Activated T-helper 17 cell treated with anti-CD3 and anti-CD28 coated beads, Interleukin-2, amount 50 U/mL, for 72 hours (primary cell): ENCODE measurements at regions not wholly inside any gene's neighbourhood (a gene's known extent, or its start where the extent isn't known, plus 50 kb on each side); places are given as distances from the start of the nearest gene placed in this dataset.

Experiments
- ATAC-seq: fragments of 150-1000 bp; cut with Tn5 transposase; replicated peaks from 2 replicates; pipeline ENCODE4 v1.10.0; 2021; ENCODE audit warnings: mild to moderate bottlenecking, moderate library complexity
- H3K27ac Mint-ChIP-seq: one replicate; pipeline ENCODE4 v1.8.0; 2022; ENCODE audit warnings: mixed read lengths
- H3K27me3 Mint-ChIP-seq: one replicate; pipeline ENCODE4 v1.8.0; 2022; ENCODE audit warnings: mixed read lengths
- H3K36me3 Mint-ChIP-seq: one replicate; pipeline ENCODE4 v1.8.0; 2022; ENCODE audit warnings: low read depth, mild to moderate bottlenecking, mixed read lengths
- H3K4me1 Mint-ChIP-seq: one replicate; pipeline ENCODE4 v1.8.0; 2022; ENCODE audit warnings: mixed read lengths
- H3K4me3 Mint-ChIP-seq: one replicate; pipeline ENCODE4 v1.8.0; 2022; ENCODE audit warnings: mild to moderate bottlenecking, mixed read lengths
- H3K9me3 Mint-ChIP-seq: one replicate; pipeline ENCODE4 v1.8.0; 2022; ENCODE audit warnings: mixed read lengths

DNA sequence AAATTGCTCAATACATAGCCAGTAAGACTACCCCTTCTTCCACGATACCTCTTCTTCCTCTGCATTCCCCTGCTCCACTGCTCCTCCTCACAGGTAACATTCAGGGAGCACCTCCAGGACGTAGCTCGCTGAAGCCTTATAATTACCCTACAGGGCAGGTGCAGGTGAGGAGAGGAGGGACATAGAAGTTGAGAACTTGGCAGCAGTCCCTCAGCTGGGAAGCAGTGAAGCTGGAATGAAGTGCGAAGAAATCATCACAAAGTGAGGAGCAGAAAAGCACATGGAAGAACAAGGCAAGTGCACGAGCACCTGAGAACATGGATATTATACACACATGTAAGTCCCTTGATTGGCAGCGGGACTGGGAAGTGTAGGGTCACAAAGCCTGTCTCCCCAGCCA is 118.2 kb downstream of the HSD17B3 start:
- Mint-ChIP-seq H3K36me3 (no peaks in the 10 kb centered on the region), H3K4me1 (no peaks in the 10 kb centered on the region), H3K9me3 (no peaks in the 10 kb centered on the region), H3K4me3 (no peak overlapping the region), H3K27me3 (peaks cover 33% of the 10 kb centered on the region), H3K27ac (no peak overlapping the region)
- no peak for ATAC-seq

DNA sequence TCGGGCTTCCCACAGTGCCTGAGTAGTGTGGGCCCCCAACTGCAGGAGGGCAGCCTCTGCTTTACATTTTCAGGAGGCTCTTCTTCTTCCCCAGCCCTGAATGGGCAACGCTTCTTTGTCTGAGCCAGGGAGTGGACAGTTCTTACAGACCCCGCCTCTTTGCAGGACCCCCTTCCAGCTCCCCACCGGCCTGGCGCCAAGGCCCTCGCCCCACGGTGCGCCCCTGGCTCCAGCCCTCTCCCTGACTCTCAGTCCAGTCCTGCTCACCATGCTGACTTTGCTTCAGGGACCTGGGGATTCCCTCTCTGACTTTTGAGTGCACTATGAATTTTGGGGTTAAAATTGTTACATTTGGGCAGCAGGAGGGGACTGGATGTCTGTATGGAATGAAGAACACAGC is 123.8 kb downstream of the HSD17B3 start:
- no peaks in the 10 kb centered on the region for H3K36me3 Mint-ChIP-seq
- H3K4me3 Mint-ChIP-seq, result no peak overlapping the region
- no peak for ATAC-seq
- H3K9me3 Mint-ChIP-seq, result no peaks in the 10 kb centered on the region
- H3K27me3 Mint-ChIP-seq, result peaks cover 34% of the 10 kb centered on the region
- H3K4me1 Mint-ChIP-seq, result no peaks in the 10 kb centered on the region
- H3K27ac Mint-ChIP-seq, result no peak overlapping the region

DNA sequence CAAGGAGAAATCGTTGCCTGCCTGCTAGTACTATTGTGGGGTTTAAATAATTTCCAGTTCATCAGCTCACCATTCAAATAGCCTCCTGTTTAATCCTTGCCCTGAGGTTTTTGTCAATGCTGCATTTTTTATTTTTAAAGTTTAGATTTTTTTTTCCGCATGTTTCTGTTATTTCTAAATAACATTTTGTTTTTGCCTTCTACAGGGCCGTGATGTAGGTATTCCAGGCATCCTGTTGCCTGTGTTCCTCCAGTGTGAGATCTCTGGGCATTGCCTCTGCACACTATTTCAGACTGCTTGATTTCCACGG is 124.3 kb downstream of the HSD17B3 start:
- H3K27me3 Mint-ChIP-seq, result peaks cover 30% of the 10 kb centered on the region
- ATAC-seq, result no peak
- H3K4me3 Mint-ChIP-seq, result no peak overlapping the region
- no peaks in the 10 kb centered on the region for H3K4me1 Mint-ChIP-seq
- H3K27ac Mint-ChIP-seq, result no peak overlapping the region
- H3K36me3 Mint-ChIP-seq, result no peaks in the 10 kb centered on the region
- H3K9me3 Mint-ChIP-seq, result no peaks in the 10 kb centered on the region

DNA sequence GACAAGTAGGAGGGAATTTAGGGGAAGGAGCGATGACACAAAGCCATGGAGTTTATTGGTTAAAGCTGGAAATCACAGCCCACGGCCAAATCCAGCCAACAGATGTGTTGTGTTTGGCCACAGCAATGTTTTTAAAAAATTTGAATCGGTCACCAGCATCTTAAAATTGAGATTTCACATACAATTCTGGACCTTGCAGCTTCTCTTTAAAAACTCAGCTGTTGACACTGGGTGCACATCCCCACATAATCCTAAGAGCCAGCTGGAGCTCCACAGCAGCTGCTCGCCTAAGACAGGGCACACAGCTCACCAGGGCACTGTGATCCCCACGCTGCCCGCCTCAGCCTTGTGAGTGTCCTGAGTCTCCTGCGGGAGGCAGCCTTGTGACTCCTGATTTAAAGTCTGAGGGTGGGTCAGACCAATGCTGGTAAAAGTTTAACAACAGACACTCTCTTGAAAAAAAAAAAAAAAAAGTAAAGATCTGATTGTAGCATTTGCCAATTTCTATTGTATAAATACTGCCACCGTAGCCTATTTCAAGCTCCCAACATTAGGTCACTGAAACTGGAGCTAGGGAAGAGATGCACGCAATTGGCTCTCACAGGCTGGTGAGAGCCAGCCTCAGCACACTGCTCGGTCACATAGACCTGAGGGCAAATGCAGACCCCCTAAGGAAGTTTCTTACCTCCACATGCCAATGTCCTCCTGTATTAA is 124.8 kb downstream of the HSD17B3 start:
- H3K27ac Mint-ChIP-seq, result no peak overlapping the region
- no peaks in the 10 kb centered on the region for H3K9me3 Mint-ChIP-seq
- peaks cover 26% of the 10 kb centered on the region for H3K27me3 Mint-ChIP-seq
- H3K4me3 Mint-ChIP-seq, result no peak overlapping the region
- no peaks in the 10 kb centered on the region for H3K4me1 Mint-ChIP-seq
- no peaks in the 10 kb centered on the region for H3K36me3 Mint-ChIP-seq
- ATAC-seq, result no peak

DNA sequence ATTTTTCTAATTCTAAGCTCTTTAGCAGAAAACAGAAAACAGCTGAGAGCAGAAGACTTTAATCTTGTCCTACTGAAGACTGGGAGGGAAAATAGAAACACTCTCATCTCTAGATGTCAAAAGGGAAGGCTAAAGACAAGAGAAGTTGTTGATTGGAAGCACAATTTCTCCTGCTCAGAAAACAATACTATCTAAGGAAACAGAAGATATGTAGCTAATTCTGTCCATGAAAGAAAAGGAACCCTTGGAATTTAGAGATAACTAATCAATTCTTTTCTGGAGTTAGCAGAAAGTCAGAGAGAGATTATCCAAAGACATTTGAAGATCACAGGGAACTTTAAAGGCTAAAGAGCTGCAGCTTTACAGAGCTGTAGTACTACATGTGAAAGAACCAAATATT is 126.2 kb downstream of the HSD17B3 start:
- no peak for ATAC-seq
- peaks cover 30% of the 10 kb centered on the region for H3K27me3 Mint-ChIP-seq
- H3K36me3 Mint-ChIP-seq, result no peaks in the 10 kb centered on the region

DNA sequence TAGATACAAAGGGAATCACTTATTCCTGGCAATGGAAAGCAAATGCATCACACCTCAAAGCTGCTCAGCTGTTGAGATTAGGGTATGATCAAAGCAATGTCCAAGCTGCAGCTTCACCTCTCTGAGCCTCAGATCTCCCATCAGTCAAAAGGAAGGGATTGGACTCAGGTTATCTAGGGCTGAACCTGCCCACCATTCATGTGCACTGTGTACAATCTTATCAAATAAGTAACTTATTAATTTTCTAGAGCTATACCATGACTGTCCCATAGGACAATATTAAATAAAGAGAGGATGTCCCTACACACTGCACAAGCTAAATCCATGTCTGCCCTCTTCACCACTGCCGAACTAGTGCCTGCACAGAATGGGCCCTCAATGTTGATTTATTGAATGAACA is 127.0 kb downstream of the HSD17B3 start:
- H3K4me1 Mint-ChIP-seq, result no peaks in the 10 kb centered on the region
- no peak for ATAC-seq
- no peak overlapping the region for H3K27ac Mint-ChIP-seq
- H3K9me3 Mint-ChIP-seq, result no peaks in the 10 kb centered on the region
- H3K4me3 Mint-ChIP-seq, result no peak overlapping the region
- no peaks in the 10 kb centered on the region for H3K36me3 Mint-ChIP-seq
- H3K27me3 Mint-ChIP-seq, result peaks cover 27% of the 10 kb centered on the region

More for the DNA sequence above, 126.2 kb downstream of the HSD17B3 start:
- no peaks in the 10 kb centered on the region for H3K9me3 Mint-ChIP-seq
- no peak overlapping the region for H3K4me3 Mint-ChIP-seq
- no peaks in the 10 kb centered on the region for H3K4me1 Mint-ChIP-seq
- no peak overlapping the region for H3K27ac Mint-ChIP-seq

DNA sequence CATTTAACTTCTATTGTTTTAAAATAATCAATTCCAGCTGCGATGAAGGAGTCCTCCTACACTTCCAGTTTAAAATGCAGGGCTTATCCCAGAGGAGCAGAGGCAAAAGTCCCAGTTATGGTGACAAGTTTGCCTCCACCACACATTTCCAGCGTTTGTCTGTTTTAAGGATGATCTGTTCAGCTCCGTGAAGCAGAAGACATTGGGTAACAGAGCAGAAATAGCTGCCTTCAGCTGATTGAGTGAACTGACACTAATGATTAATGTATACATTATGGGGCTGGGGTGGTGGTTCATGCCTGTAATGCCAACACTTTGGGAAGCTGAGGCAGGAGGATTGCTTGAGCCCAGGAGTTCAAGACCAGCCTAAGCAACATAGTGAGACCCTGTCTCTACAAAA is 127.6 kb downstream of the HSD17B3 start:
- ATAC-seq, result no peak
- peaks cover 27% of the 10 kb centered on the region for H3K27me3 Mint-ChIP-seq
- no peaks in the 10 kb centered on the region for H3K36me3 Mint-ChIP-seq
- H3K4me1 Mint-ChIP-seq, result no peaks in the 10 kb centered on the region
- no peak overlapping the region for H3K4me3 Mint-ChIP-seq
- H3K27ac Mint-ChIP-seq, result no peak overlapping the region
- H3K9me3 Mint-ChIP-seq, result no peaks in the 10 kb centered on the region

DNA sequence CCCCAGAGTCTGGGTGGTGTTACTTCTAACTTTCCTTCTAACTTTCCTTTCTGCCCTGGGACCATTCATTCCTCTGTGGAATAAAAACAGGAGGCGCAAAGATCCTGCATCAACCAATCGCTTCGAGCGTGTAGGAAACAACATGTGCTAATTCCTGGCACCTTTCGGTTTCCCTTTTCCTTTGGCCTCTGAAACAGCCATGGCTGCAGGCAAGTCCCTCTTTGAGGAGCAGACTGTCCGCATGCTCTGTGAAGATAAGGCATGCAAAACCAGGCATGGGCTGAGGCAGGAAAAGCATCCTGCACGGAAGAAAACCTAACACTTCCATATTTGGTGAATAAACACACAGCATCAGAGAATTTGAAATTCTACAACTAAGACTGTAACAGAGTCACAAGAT is 128.3 kb downstream of the HSD17B3 start:
- Mint-ChIP-seq H3K27ac (no peak overlapping the region), H3K4me1 (no peaks in the 10 kb centered on the region), H3K27me3 (peaks cover 23% of the 10 kb centered on the region), H3K4me3 (no peak overlapping the region), H3K36me3 (no peaks in the 10 kb centered on the region), H3K9me3 (no peaks in the 10 kb centered on the region)
- ATAC-seq, result no peak

DNA sequence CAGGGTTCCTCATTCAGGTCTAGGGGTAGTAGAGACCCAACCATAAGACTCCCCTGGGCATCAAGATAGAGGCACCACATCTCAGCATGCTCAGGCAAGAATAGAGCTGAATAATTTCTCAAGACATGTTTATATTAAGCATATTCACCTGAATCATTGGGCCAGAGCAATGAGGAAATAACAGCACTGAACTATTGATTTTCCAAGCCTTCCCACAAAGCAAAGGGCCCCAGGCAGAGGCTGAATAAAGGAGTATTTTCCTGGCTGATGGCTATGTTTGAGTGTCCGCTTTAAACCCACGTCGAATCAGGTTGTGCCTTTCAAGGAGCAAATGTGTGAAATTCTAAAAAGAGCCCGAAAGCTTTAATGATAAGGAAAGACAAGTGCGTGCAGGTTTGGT is 129.2 kb downstream of the HSD17B3 start:
- Mint-ChIP-seq H3K36me3 (no peaks in the 10 kb centered on the region), H3K27ac (no peak overlapping the region), H3K9me3 (no peaks in the 10 kb centered on the region), H3K27me3 (peaks cover 22% of the 10 kb centered on the region), H3K4me1 (no peaks in the 10 kb centered on the region), H3K4me3 (no peak overlapping the region)
- ATAC-seq, result no peak

DNA sequence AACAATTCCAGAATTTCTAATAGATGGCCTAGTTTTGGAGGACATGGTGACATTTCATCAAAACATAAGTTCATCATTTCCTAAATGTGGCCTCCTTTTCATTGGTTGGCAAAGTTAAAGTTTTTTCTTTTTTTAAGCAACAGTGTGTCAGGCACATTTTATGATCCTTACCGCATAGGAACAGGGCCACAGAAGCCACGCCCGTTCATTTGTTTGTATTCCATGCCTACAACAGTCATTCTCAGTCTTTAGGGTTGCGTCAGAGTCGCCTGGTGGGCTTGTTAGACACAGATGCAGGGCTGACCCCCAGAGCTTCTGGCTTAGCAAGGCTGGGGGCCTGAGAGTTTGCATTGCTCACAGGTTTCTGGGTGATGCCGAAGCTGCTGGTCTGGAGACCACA is 130.2 kb downstream of the HSD17B3 start:
- Mint-ChIP-seq H3K27ac (no peak overlapping the region), H3K36me3 (no peaks in the 10 kb centered on the region), H3K4me1 (no peaks in the 10 kb centered on the region), H3K27me3 (peaks cover 19% of the 10 kb centered on the region), H3K9me3 (peaks cover 4% of the 10 kb centered on the region), H3K4me3 (no peak overlapping the region)
- no peak for ATAC-seq

DNA sequence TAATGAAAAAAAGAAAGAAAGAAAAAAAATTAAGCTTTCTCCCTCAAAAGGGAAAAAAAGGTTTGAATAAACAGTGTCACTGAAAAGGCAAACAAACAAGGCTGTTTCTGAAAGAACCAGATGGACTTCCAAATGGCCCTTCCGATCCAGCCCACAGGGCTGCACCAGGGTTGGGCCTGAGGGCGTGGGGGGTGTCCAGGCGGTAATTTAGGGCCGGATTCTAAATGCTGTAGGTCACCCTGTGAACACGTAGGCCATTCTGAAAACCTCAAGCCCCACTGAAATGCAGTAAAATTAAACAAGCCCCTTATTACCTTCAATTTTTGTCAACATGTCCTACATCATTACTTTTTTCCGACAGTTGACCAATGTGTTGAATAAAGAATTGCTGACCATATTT is 132.1 kb downstream of the HSD17B3 start:
- no peaks in the 10 kb centered on the region for H3K4me1 Mint-ChIP-seq
- no peak overlapping the region for H3K27ac Mint-ChIP-seq
- peaks cover 4% of the 10 kb centered on the region for H3K9me3 Mint-ChIP-seq
- H3K36me3 Mint-ChIP-seq, result no peaks in the 10 kb centered on the region
- no peak overlapping the region for H3K4me3 Mint-ChIP-seq
- no peak for ATAC-seq
- H3K27me3 Mint-ChIP-seq, result peaks cover 15% of the 10 kb centered on the region

DNA sequence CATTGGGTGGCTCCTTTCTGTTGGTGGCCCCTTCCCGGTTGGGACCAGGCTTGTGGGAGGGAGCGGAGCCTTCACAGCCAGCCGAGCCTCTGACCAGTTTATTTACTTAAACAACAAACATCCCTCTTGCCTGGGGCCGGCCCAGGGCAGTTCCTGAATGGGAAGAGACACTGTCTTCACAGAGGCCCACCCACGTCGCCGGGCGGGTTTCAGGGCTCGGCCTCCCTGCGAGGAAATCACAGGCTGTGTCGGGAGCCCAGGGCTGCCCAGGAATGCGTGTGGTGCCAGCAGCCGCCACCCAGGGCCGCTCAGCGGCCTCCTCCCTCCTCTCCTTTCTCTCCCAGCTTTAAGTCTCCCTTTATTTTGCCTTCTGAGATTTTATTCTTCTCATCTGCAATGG is 132.5 kb downstream of the HSD17B3 start:
- Mint-ChIP-seq H3K36me3 (no peaks in the 10 kb centered on the region), H3K27ac (no peak overlapping the region), H3K4me3 (no peak overlapping the region), H3K27me3 (peaks cover 15% of the 10 kb centered on the region), H3K9me3 (peaks cover 4% of the 10 kb centered on the region), H3K4me1 (no peaks in the 10 kb centered on the region)
- no peak for ATAC-seq

DNA sequence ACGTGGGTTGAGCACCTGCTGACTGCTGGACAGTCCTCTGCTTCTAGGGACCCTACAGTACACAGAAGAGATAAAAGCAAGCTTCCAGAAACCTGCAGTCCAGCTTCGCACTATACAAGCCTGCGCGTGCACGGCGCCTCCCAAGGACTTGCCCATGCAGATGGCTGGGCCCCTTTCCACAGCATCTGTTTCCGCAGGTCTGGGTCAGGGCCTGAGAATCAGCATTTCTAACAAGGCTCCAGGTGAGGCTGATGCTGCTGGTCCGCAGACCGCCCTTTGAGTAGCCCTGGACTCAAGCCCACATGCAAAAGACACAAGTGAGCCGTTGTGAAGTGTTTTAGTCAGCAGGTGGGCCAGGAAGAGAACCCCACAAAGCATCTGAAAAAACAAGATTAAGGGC is 133.1 kb downstream of the HSD17B3 start:
- H3K4me3 Mint-ChIP-seq, result no peak overlapping the region
- ATAC-seq, result no peak
- H3K9me3 Mint-ChIP-seq, result peaks cover 4% of the 10 kb centered on the region
- H3K36me3 Mint-ChIP-seq, result no peaks in the 10 kb centered on the region
- no peak overlapping the region for H3K27ac Mint-ChIP-seq
- H3K27me3 Mint-ChIP-seq, result peaks cover 10% of the 10 kb centered on the region
- H3K4me1 Mint-ChIP-seq, result no peaks in the 10 kb centered on the region

DNA sequence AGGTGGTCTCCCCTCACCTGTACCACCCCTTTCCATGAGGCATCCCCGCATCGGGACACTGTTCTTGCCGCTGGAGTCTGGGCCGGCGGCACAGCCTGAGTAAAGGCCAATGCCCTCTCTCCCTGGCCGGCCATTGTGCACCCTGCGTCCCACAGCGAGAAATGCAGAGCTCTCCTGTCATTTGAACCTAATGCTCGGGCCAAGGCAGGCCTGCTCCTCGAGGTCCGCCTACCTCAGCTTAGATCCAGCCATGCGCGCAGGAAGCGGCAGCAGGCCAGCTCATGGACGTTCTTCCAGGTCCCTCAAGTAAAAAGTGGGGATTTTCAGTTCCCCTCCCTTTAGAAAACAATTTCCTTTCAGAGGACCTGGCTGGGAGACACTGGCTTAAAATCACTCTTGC is 135.0 kb downstream of the HSD17B3 start:
- no peak for ATAC-seq
- H3K36me3 Mint-ChIP-seq, result no peaks in the 10 kb centered on the region
- H3K9me3 Mint-ChIP-seq, result peaks cover 4% of the 10 kb centered on the region
- H3K4me3 Mint-ChIP-seq, result no peak overlapping the region
- no peak overlapping the region for H3K27ac Mint-ChIP-seq
- H3K27me3 Mint-ChIP-seq, result peaks cover 17% of the 10 kb centered on the region
- H3K4me1 Mint-ChIP-seq, result no peaks in the 10 kb centered on the region

DNA sequence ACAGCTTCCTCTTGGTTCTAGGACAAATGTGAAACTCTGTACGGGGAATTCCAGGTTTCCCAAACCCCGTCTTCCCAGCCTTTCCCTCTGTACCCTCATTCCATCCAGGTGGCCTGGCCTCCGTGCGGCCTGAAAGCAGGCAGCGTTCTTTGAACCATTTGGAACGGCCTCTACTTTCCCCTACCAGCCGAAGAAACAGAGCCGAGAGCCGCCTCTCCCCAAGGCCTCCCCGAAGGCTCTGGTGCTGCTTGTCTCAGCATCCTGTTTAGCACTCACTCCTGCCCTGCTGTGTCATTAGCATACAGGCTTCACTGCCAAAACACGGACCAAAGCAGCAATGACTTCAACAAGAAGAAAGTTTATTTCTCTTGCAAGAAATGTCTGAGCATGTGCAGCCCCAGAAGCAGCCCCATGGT is 137.7 kb downstream of the HSD17B3 start:
- H3K9me3 Mint-ChIP-seq, result peaks cover 4% of the 10 kb centered on the region
- peaks cover 14% of the 10 kb centered on the region for H3K27me3 Mint-ChIP-seq
- no peak overlapping the region for H3K27ac Mint-ChIP-seq
- H3K4me1 Mint-ChIP-seq, result no peaks in the 10 kb centered on the region
- H3K36me3 Mint-ChIP-seq, result no peaks in the 10 kb centered on the region
- ATAC-seq, result no peak
- no peak overlapping the region for H3K4me3 Mint-ChIP-seq

DNA sequence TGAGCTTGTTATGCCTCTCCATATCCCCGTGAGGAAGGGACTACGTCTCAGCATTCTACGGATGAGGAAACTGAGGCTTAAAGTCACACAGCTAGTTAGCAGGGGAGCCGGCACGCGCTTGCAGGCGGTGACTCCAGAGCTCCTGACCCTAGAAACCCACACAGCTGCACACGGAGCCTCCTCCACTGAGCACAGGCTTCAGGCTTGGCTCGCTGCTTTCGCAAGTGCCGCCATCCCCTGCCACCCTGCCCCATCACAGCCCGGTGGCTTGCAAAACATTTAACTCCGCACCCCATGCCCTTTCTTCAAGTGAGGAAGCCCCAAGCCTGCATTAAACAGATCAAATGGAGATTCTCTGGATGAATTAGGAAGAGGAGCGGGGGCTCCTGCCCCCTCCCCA is 138.3 kb downstream of the HSD17B3 start:
- H3K27ac Mint-ChIP-seq, result no peak overlapping the region
- no peaks in the 10 kb centered on the region for H3K36me3 Mint-ChIP-seq
- H3K4me1 Mint-ChIP-seq, result no peaks in the 10 kb centered on the region
- no peak for ATAC-seq
- peaks cover 16% of the 10 kb centered on the region for H3K27me3 Mint-ChIP-seq
- H3K9me3 Mint-ChIP-seq, result peaks cover 4% of the 10 kb centered on the region
- no peak overlapping the region for H3K4me3 Mint-ChIP-seq
